Testis (tissue), 2 donors: ENCODE measurements at regions not wholly inside any gene's neighbourhood (a gene's known extent, or its start where the extent isn't known, plus 50 kb on each side); places are given as distances from the start of the nearest gene placed in this dataset.

Source experiments
- DNase-seq: peaks from one replicate; pipeline ENCODE4 v3.0.0-alpha.2; 2019
- H3K27ac ChIP-seq, 2 donors: fragments of 200-600 bp; sonication (generic); one replicate each; pipeline ENCODE4 v1.5.1; 2019
- H3K27me3 ChIP-seq: fragments of 200-600 bp; sonication (generic); one replicate; pipeline ENCODE4 v1.5.1; 2019
- H3K36me3 ChIP-seq: fragments of 200-600 bp; sonication (generic); one replicate; pipeline ENCODE4 v1.5.1; 2017; ENCODE audit warnings: low read depth; ENCODE audit errors: missing control alignments
- H3K4me1 ChIP-seq: fragments of 200-600 bp; sonication (generic); one replicate; pipeline ENCODE4 v1.5.1; 2019
- H3K4me3 ChIP-seq, 2 donors: fragments of 200-600 bp; sonication (generic); one replicate each; pipeline ENCODE4 v1.5.1; 2017 to 2019
- H3K9me3 ChIP-seq: fragments of 200-600 bp; sonication (generic); one replicate; pipeline ENCODE4 v1.5.1; 2017
- CTCF ChIP-seq, 3 experiments: fragments of 450-650 bp in 2 of 3; fragments of 200-600 bp in 1 of 3; sonication (generic) in 1 of 3; IDR thresholded peaks; one replicate each; pipeline ENCODE4 v1.5.1; 2016 to 2019; ENCODE audit warnings: antibody characterized with exemption in 3 of 3, mild to moderate bottlenecking in 2 of 3, moderate library complexity in 1 of 3
- POLR2A ChIP-seq: fragments of 450-650 bp; IDR thresholded peaks from one replicate; pipeline ENCODE4 v1.6.1; 2017; ENCODE audit warnings: antibody characterized with exemption, mild to moderate bottlenecking, moderate library complexity
- WGBS, 2 donors: methylation state at CpG; one replicate each; pipeline ENCODE4 v1.1.5; 2018; 5-methylcytosine and 5-hydroxymethylcytosine counted together
- intact Hi-C: fragments of 100-400 bp; cut with DNase I; formaldehyde crosslinking; loops from one replicate; pipeline ENCODE4 v1.15.1; 2023; ENCODE audit warnings: low total_unique reads

DNA sequence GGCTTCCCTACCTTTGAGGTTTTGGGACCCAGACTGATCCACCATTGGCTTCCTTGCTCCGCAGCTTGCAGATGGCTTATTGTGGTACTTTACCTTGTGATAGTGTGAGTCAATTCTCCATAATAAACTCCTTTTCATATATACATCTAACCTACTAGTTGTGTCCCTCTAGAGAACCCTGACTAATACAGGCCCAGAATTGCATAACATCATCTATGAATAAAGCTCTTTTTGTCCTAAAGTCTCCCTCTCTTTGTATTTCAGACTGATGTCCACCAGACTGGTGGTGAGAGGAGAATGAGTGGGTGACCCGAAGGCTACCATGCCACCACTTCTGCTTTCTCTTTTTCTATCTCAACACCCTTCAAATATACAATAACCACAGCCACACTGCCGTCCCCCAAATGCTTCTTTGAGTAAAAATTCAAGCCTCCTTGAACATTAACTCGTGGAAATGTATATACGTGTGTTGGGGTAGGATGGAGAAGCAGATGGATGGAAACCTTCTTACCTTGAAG is 265.7 kb downstream of the PTBP2 start:
- no peak for DNase-seq
- Histone ChIP-seq H3K9me3 (no peaks in the 10 kb centered on the region), H3K27me3 (no peaks in the 10 kb centered on the region), H3K27ac (no peak overlapping the region), H3K4me1 (no peaks in the 10 kb centered on the region), H3K36me3 (no peaks in the 10 kb centered on the region), H3K4me3 (no peak overlapping the region)
- WGBS, 2 donors = 93 to 96% methylated on average over 5 of the region's 5 CpGs
- intact Hi-C loops = no loop called here
- TF ChIP-seq POLR2A = no peak
- TF ChIP-seq CTCF (IDR thresholded peaks at IDR 0.05) = no peak

DNA sequence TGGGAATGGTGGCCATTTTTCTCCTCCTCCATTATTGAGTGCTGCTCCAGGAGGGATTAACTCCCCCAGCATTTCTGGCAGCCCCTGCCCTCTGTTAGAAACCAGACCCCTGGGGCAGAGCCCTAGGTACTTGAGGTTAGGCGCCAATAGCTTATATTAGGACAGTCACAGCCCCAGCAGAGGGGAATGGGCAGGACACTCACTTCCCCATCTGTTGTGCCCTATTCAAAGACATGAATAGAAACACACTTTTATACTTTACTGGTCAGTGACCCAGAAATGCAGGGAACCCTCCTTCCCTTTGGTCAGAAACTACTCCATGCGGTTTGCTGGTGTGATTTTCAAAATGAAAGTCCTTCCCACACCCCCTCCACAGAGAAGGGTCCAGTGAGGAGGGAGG is 267.7 kb downstream of the PTBP2 start:
- intact Hi-C loops = no loop called here

GRCh38 chr1:96990136-96990535 is 268.6 kb downstream of the PTBP2 start:
- no peak overlapping the region for H3K27ac ChIP-seq
- no peaks in the 10 kb centered on the region for H3K36me3 ChIP-seq
- DNase-seq = no peak
- TF ChIP-seq POLR2A = no peak
- no peak for TF ChIP-seq CTCF (IDR thresholded peaks at IDR 0.05)
- 79 to 84% methylated on average over 3 of the region's 3 CpGs for WGBS, 2 donors
- H3K9me3 ChIP-seq = no peaks in the 10 kb centered on the region
- H3K27me3 ChIP-seq = no peaks in the 10 kb centered on the region
- no peaks in the 10 kb centered on the region for H3K4me1 ChIP-seq
- intact Hi-C loops = no loop called here
- H3K4me3 ChIP-seq = no peak overlapping the region

More for the DNA sequence above, 267.7 kb downstream of the PTBP2 start:
- Histone ChIP-seq H3K27ac (no peak overlapping the region), H3K9me3 (no peaks in the 10 kb centered on the region), H3K4me1 (no peaks in the 10 kb centered on the region), H3K36me3 (no peaks in the 10 kb centered on the region), H3K4me3 (no peak overlapping the region), H3K27me3 (no peaks in the 10 kb centered on the region)
- no peak for DNase-seq
- 92 to 93% methylated on average over 2 of the region's 2 CpGs for WGBS, 2 donors
- no peak for TF ChIP-seq POLR2A

GRCh38 chr1:96991261-96991660 is 269.7 kb downstream of the PTBP2 start:
- Histone ChIP-seq H3K4me1 (no peaks in the 10 kb centered on the region), H3K4me3 (no peak overlapping the region), H3K27me3 (no peaks in the 10 kb centered on the region), H3K36me3 (no peaks in the 10 kb centered on the region), H3K27ac (no peak overlapping the region), H3K9me3 (no peaks in the 10 kb centered on the region)
- TF ChIP-seq CTCF (IDR thresholded peaks at IDR 0.05) = no peak
- TF ChIP-seq POLR2A = no peak
- WGBS, 2 donors = 95 to 100% methylated on average over 1 of the region's 1 CpG
- no peak for DNase-seq
- intact Hi-C loops = no loop called here

GRCh38 chr1:96992871-96993270 is 271.3 kb downstream of the PTBP2 start:
- no peak overlapping the region for H3K4me3 ChIP-seq
- intact Hi-C loops = no loop called here
- no peaks in the 10 kb centered on the region for H3K36me3 ChIP-seq
- no peaks in the 10 kb centered on the region for H3K4me1 ChIP-seq
- no peak overlapping the region for H3K27ac ChIP-seq
- no peak for DNase-seq
- no peak for TF ChIP-seq CTCF (IDR thresholded peaks at IDR 0.05)
- TF ChIP-seq POLR2A = no peak
- 94 to 96% methylated on average over 3 of the region's 3 CpGs for WGBS, 2 donors
- H3K9me3 ChIP-seq = no peaks in the 10 kb centered on the region
- H3K27me3 ChIP-seq = no peaks in the 10 kb centered on the region
